DLD1 (cell line): ENCODE measurements at regions not wholly inside any gene's neighbourhood (a gene's known extent, or its start where the extent isn't known, plus 50 kb on each side); places are given as distances from the start of the nearest gene placed in this dataset.

Experiments used
- in situ Hi-C: cut with HindIII; loops from 2 replicates; pipeline ENCODE4 v1.10.0; 2017; ENCODE audit warnings: low sequenced_read_pairs

DNA sequence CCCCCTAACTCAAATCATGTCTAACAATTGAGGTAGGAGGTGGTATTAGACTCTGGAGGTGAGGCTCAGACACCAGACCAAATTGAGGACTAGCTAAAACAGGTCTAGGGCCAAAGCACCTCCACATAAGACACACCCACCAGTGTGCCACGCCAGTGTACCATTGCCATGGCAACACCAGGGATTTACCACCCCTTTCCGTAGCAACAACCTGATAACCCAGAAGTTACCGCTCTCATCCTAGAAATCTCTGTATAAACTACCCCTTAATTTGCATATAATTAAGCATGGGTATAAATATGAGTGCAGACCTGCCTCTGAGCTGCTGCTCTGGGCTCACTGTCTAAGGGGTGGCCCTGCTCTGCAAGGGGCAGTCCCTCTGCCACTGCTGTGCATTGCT lies 57.4 kb upstream of the PPP2R5C start:
- in situ Hi-C loops: loop anchor here (10.0 to 25.0 kb wide), 2 partner anchors 111 to 258 kb away; partner anchors contain the start of gene DYNC1H1

DNA sequence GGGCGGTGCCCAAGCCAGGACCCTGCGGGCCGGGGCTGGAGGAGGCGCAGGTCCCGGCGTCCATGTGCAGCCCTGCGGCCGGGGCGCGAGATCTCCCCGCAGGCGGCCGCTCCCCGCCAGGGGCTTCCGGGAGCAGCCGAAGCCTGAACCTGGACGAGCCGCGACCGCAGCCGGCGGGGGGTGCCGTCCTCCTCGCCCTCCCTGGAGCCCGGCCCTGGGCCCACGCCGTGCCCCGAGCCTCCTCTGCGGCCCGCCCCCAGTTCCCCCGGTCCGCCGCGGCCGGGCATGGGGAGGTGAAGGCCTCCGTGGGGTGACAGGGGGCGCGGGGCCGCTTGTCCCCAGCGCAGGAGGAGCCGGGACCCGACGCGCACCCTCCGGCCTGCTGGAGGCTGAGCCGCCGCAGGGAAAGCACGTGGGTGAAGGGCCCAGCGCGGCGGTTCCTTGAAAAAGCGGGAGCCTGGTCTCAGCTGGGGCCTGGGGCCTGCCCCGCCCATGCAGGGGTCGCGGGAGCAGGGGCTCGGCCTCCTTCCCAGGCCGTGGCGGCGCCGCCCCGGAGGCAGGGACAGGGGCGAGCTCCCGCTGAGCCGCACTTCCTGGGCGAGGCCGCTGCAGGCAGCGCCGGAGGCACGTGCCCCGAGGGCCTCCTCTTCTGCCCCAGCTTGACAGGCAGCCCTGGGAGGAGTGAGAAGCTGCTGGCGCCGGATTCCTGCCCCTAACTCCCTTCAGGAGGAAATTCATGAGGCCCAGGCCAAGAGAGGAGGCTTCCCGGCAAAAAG lies 55.6 kb upstream of the PPP2R5C start:
- in situ Hi-C loops: loop anchor here (10.0 to 25.0 kb wide), 2 partner anchors 109 to 256 kb away; partner anchors contain the start of gene DYNC1H1

DNA sequence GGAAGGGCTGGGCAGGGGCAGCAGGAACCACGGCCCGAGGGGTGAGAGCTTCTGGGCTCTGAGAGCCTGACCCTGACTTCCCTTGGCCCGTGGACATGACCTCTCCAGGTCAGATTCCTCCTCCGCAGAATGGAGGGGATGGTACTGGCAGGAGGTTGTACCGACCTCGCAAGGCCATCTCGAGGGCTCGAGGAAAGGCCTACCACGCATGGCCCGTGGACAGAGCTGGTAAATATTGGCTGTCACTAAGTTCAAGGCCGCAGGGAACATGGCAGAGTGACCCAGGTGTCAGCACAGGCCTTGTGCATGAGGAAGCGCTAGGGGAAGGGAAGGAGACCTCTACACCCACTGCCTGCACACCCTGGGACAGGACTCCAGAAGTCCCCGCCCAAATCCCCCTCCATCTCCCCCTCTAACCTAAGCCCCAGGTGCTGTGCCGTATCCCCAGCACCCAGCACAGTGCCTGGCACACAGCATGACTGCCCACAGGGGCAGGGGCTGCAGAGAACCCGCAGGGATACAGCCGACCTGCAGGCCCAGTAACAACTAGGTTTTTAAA lies 54.9 kb upstream of the PPP2R5C start:
- in situ Hi-C loops: loop anchor here (10.0 to 25.0 kb wide), 2 partner anchors 108 to 256 kb away; partner anchors contain the start of gene DYNC1H1

DNA sequence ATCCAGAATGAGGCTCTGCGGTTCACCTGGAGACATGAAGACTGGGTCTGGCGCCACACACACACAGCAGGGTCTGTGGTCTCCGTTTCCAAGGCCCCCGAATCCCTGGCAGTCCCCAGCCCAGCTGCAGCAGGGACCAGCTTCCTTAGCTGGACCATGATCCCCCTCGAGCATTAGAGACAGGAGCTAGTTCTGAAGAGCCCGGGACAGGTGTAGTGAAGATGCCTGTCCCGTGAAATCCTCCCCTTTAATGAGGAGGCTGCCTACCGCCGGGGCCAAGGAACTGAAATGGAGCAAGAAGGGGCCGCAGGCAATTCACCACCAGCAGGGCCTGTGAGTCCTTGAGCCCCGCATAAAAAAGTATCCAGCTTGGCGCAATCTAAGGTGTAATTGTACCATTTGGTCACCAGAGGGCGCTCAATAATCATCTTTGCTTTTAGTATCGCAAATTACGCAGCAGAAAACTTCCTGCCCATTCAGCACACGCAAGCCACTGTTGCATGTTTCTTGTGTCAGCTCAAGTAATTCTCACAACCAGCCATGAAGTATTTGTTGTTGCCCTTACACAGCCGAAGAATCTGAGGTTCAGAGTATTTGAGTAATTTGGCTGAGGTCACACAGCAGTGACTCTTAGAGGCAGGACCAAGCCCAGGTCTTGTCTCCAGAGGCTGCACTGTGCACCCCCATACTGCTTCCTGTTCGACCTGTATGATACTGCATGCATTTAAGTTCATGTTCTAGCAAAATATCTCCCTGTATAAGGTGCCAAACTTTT lies 54.3 kb upstream of the PPP2R5C start:
- in situ Hi-C loops: loop anchor here (10.0 to 25.0 kb wide), 2 partner anchors 108 to 255 kb away; partner anchors contain the start of gene DYNC1H1

DNA sequence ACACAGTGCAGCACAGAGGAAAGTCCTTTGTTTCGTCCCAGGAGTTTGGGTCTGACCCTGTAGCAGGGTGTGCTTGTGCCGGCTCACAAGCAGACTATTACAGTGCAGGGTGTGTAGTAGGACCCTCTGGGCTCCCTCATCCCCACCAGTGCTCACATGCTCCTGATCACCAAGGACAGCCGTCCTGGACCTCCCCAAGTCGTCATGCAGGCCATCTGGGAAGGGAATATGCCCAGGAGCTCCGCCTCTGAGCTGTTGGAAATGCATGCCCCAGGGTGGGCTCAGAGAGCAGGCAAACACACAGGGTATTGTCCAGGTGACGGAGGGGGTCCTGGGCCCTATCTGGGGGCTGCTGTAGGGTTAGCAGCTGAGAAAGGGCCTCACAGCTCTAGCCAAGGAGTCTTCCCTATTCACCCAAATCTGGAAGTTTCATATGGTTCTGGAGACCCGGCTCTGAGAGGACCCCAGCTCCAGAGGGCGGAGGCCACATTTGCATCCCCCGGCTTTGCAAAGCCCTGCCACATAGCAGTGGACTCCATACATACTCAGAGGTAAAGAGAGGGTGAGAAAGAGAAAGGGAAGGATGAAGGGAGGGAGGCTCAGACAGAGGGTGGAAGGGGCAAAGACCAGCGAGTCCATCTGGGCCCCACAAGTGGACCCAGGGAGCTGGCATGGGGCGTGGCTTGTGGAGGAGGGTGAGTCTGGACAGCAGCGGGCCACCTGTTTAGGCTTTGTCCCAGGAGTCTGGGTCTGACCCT lies 53.5 kb upstream of the PPP2R5C start:
- in situ Hi-C loops: loop anchor here (10.0 to 25.0 kb wide), 2 partner anchors 107 to 254 kb away; partner anchors contain the start of gene DYNC1H1

DNA sequence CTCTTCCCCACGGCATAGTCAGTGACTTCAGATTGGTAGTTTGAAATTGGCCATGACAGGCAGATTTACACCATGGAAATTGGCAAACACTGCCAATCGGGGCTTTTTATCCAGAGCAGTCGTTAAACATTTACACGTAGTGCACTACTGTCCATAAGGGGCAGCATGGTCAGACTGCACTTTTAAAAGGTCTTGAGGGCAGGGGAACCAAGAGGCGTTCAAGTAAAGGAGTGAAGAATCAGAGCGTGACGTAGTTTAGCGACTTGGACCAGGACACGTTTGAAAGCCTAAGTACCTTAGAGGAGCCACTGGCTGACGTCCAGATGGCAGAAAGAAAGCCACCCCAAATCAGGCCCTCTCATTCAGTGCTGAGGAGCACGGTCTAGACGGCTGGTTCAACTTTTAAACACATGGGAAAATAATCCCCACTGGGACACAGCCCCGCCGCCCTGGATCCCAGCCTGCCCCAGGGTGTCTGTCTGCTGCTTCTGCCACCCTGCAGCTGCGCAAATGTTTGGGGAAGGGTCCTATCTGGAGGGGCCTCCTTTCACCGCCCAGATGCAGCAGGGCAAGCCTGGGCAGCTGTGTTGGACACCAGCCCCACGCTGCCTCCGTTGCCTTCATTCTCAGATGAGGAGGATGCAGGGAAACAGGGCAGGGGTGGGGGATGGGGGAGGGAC lies 52.5 kb upstream of the PPP2R5C start:
- in situ Hi-C loops: loop anchor here (10.0 to 25.0 kb wide), 2 partner anchors 106 to 253 kb away; partner anchors contain the start of gene DYNC1H1

DNA sequence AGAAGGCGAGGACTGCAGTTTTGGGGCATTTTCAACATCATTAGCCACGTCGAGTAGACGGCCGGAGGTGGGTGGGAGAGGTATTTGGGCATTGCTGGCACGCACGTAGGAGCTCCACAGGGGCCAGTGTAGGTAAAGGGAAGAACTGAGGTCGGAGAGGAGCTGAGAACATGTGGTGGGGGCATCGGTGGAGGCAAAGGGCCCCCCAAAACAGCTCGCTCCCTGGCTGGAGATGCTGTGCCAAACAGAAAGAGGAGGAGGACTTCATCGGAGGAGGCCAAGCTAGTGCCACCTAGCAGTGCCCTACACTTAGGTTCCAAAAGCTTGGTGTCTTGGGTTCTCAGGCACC lies 52.0 kb upstream of the PPP2R5C start:
- in situ Hi-C loops: loop anchor here (10.0 to 25.0 kb wide), 2 partner anchors 105 to 253 kb away; partner anchors contain the start of gene DYNC1H1

DNA sequence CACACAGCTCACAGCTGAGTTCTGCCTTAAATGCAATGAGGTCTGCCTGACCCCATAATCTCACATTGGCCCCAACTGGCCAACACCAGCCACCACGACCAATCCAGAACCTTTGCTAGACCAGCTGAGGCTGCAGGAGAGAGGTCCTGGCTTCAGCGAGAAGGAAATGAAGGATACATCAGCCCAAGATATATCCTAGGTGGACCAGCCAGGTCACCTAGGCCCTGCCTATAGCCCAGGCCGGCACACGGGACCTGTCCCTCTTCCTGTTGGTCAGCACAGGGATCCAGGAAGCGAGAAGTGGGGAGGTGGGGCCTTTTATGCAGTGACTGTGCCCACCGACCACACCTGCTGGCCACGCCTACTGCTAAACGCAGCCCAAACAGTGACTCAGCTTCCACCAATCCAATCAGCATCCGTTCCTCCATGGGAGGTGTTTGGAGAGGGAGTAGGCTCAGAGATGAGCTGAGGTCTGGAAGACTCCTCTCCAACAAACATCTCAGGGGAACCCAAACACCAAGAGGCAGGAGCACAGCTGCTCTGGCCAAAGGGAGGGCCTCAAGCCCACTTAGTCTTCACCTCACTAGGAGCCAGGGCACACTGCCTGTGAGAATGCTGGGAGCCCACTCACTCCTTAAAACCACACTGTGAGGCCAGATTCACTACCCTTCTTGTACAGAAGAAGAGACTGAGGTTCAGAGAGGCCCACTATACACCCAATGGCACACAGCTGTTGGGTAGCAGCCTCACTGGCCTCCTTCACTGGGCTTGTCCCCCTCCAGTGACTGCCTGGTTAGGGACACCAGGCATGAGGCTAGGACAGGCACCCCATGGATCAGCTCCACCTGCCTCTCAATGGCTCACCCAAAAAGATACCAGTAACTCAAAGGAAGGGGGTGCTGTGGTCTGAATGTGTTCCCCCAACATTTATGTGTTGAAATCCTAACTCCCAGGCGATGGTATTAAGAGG lies 51.3 kb upstream of the PPP2R5C start:
- in situ Hi-C loops: loop anchor here (10.0 to 25.0 kb wide), 2 partner anchors 105 to 252 kb away; partner anchors contain the start of gene DYNC1H1

DNA sequence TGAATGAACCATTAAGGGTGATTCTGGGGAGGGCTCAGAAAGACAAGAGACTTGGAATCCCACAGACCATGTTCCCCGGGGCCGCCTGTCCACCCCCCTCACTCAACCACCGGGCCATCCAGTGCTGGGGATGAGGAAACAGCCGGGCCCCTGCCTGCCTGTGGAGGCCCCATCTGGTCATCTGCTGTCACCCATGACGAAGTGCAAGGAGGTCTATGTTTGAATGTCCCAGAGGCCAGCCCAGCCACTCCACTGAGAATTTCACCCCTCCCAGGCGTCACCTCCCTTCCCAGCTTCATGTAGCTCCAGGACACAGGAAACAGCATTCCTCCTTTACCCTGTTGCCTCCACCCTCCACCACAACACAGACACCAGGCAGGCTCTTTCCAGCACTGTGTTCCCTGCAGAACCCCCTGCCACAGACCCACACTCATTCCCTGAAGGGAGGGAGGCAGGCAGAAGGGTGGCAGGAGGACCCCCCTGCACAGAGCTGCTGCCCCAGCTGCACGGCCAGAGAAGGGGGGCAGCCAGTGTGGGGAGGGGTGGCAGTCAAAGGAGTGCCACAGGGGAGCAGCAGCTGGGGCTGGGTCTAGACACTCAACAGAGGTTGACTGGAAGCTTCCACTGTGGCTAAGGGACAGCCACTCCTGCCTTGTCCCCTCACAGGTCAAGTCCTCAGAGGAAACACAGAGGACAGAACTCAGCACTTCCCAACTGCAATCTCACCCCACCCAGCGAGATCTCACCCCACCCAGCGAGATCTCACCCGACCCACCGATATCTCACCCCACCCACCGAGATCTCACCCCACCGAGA lies 50.3 kb upstream of the PPP2R5C start:
- in situ Hi-C loops: loop anchor here (25.0 kb wide), 1 partner anchor 251 kb away; the partner anchor contains the start of gene DYNC1H1
